Liver (tissue), 8 donors: ENCODE measurements at regions not wholly inside any gene's neighbourhood (a gene's known extent, or its start where the extent isn't known, plus 50 kb on each side); places are given as distances from the start of the nearest gene placed in this dataset.

Source experiments
- DNase-seq: peaks from one replicate; pipeline ENCODE4 v3.0.0-alpha.2; 2017; ENCODE audit warnings: low spot score
- H3K27ac ChIP-seq, 2 donors: one replicate each; pipeline ENCODE4 v1.7.0; 2013; ENCODE audit warnings: inconsistent platforms in 2 of 2, low read length in 2 of 2, control low read depth in 1 of 2, low read depth in 1 of 2, mild to moderate bottlenecking in 1 of 2
- H3K27me3 ChIP-seq, 4 donors: one replicate each; pipeline versions ENCODE4 v1.6.1 to v1.7.0; 2013; ENCODE audit warnings: low read length in 3 of 4, inconsistent platforms in 1 of 4, mild to moderate bottlenecking in 1 of 4, moderate library complexity in 1 of 4; ENCODE audit not compliant: control insufficient read depth in 4 of 4, insufficient read depth in 4 of 4
- H3K36me3 ChIP-seq, 4 donors: one replicate each; pipeline versions ENCODE4 v1.6.1 to v1.7.0; 2013; ENCODE audit warnings: low read length in 3 of 4, mild to moderate bottlenecking in 3 of 4, low read depth in 1 of 4, moderate library complexity in 1 of 4; ENCODE audit not compliant: control insufficient read depth in 4 of 4, insufficient read depth in 3 of 4
- H3K4me1 ChIP-seq, 4 donors: one replicate each; pipeline versions ENCODE4 v1.6.1 to v1.7.0; 2013; ENCODE audit warnings: low read length in 3 of 4, mild to moderate bottlenecking in 3 of 4, moderate library complexity in 1 of 4; ENCODE audit not compliant: control insufficient read depth in 4 of 4, insufficient read depth in 4 of 4
- H3K4me3 ChIP-seq, 3 donors: one replicate each; pipeline versions ENCODE4 v1.6.1 to v1.7.0; 2013; ENCODE audit warnings: low read length in 3 of 3, control low read depth in 1 of 3, low read depth in 1 of 3, mild to moderate bottlenecking in 1 of 3
- H3K9ac ChIP-seq, 2 donors: one replicate each; pipeline ENCODE4 v1.7.0; 2013; ENCODE audit warnings: low read length in 2 of 2, mild to moderate bottlenecking in 2 of 2, moderate library complexity in 2 of 2, control low read depth in 1 of 2, low read depth in 1 of 2
- H3K9me3 ChIP-seq, 4 donors: one replicate each; pipeline versions ENCODE4 v1.6.1 to v1.7.0; 2013; ENCODE audit warnings: low read length in 3 of 4; ENCODE audit not compliant: control insufficient read depth in 4 of 4
- CTCF ChIP-seq: fragments of 150-350 bp; IDR thresholded peaks from 2 replicates; pipeline ENCODE4 v1.5.1; 2017; ENCODE audit warnings: improper control_type of control experiment, low read depth, low read length; ENCODE audit not compliant: missing input control
- FOXA1 ChIP-seq: IDR thresholded peaks from 2 replicates; pipeline ENCODE4 v1.6.1; 2016; ENCODE audit warnings: antibody characterized with exemption
- GABPA ChIP-seq, 2 donors: IDR thresholded peaks in 1 of 2; conservative IDR thresholded peaks in 1 of 2; 2 replicates each; pipeline ENCODE4 v1.6.1; 2016; ENCODE audit warnings: antibody characterized with exemption in 2 of 2, mild to moderate bottlenecking in 1 of 2, moderate library complexity in 1 of 2
- HNF4A ChIP-seq, 2 donors: conservative IDR thresholded peaks; 2 replicates each; pipeline ENCODE4 v1.6.1; 2016; ENCODE audit warnings: antibody characterized with exemption in 2 of 2, mild to moderate bottlenecking in 2 of 2
- HNF4G ChIP-seq: IDR thresholded peaks from 2 replicates; pipeline ENCODE4 v1.6.1; 2016; ENCODE audit warnings: antibody characterized with exemption
- JUND ChIP-seq, 2 donors: IDR thresholded peaks; 2 replicates each; pipeline ENCODE4 v1.6.1; 2016; ENCODE audit warnings: antibody characterized with exemption in 2 of 2
- RAD21 ChIP-seq, 2 donors: IDR thresholded peaks; 2 replicates each; pipeline ENCODE4 v1.6.1; 2016; ENCODE audit warnings: antibody characterized with exemption in 2 of 2, mild to moderate bottlenecking in 2 of 2
- RXRA ChIP-seq, 2 donors: IDR thresholded peaks; 2 replicates each; pipeline ENCODE4 v1.6.1; 2017 to 2018; ENCODE audit warnings: antibody characterized with exemption in 2 of 2, mild to moderate bottlenecking in 1 of 2
- TAF1 ChIP-seq: conservative IDR thresholded peaks from 2 replicates; pipeline ENCODE4 v1.6.1; 2016; ENCODE audit warnings: antibody characterized with exemption, mild to moderate bottlenecking
- YY1 ChIP-seq: IDR thresholded peaks from 2 replicates; pipeline ENCODE4 v1.6.1; 2016; ENCODE audit warnings: antibody characterized with exemption, mild to moderate bottlenecking
- ZBTB33 ChIP-seq: IDR thresholded peaks from 2 replicates; pipeline ENCODE4 v1.6.1; 2016; ENCODE audit warnings: antibody characterized with exemption
- WGBS: extraction: QIAGEN DNeasy Blood & Tissue Kit; methylation state at CpG from one replicate; pipeline ENCODE4 v1.1.7; 2013; 5-methylcytosine and 5-hydroxymethylcytosine counted together
- TF ChIP-seq, protein P1 (sequence below): IDR thresholded peaks from 2 replicates; pipeline ENCODE4 v1.6.1; 2016; ENCODE audit warnings: antibody characterized with exemption, mild to moderate bottlenecking
- donor health status: healthy.
- donor health status: healthy.
- donor health status: healthy.
- donor health status: healthy.
- donor health status: healthy.

- TF ChIP-seq RAD21 (IDR thresholded peaks at IDR 0.05) = no peak
- TF ChIP-seq TAF1 = no peak
- TF ChIP-seq CTCF = no peak
- no peak for TF ChIP-seq RXRA (IDR thresholded peaks at IDR 0.05)
- Histone ChIP-seq H3K4me3 (no peak overlapping the region), H3K4me1 (no peaks in the 10 kb centered on the region), H3K27ac (no peak overlapping the region), H3K9ac (no peak overlapping the region), H3K9me3 (no peaks in the 10 kb centered on the region), H3K36me3 (no peaks in the 10 kb centered on the region), H3K27me3 (no peaks in the 10 kb centered on the region)
- WGBS = 80% methylated on average over 5 of the region's 5 CpGs
- DNase-seq = no peak
These were observed 133.6 kb downstream of the TFAP2B start for GRCh38 chr6:50952092-50952907.

- 84% methylated on average over 6 of the region's 6 CpGs for WGBS
- Histone ChIP-seq H3K4me1 (no peaks in the 10 kb centered on the region), H3K27me3 (no peaks in the 10 kb centered on the region), H3K36me3 (no peaks in the 10 kb centered on the region), H3K9me3 (no peaks in the 10 kb centered on the region), H3K4me3 (no peak overlapping the region), H3K9ac (no peak overlapping the region), H3K27ac (no peak overlapping the region)
- no peak for DNase-seq
- TF ChIP-seq FOXA1 = no peak
- no peak for TF ChIP-seq GABPA (IDR thresholded peaks at IDR 0.05 in 1 of 2, conservative IDR thresholded peaks at IDR 0.05 in 1 of 2)
- no peak for TF ChIP-seq YY1
- no peak for TF ChIP-seq HNF4A (conservative IDR thresholded peaks at IDR 0.05)
- TF ChIP-seq, protein P1, sequence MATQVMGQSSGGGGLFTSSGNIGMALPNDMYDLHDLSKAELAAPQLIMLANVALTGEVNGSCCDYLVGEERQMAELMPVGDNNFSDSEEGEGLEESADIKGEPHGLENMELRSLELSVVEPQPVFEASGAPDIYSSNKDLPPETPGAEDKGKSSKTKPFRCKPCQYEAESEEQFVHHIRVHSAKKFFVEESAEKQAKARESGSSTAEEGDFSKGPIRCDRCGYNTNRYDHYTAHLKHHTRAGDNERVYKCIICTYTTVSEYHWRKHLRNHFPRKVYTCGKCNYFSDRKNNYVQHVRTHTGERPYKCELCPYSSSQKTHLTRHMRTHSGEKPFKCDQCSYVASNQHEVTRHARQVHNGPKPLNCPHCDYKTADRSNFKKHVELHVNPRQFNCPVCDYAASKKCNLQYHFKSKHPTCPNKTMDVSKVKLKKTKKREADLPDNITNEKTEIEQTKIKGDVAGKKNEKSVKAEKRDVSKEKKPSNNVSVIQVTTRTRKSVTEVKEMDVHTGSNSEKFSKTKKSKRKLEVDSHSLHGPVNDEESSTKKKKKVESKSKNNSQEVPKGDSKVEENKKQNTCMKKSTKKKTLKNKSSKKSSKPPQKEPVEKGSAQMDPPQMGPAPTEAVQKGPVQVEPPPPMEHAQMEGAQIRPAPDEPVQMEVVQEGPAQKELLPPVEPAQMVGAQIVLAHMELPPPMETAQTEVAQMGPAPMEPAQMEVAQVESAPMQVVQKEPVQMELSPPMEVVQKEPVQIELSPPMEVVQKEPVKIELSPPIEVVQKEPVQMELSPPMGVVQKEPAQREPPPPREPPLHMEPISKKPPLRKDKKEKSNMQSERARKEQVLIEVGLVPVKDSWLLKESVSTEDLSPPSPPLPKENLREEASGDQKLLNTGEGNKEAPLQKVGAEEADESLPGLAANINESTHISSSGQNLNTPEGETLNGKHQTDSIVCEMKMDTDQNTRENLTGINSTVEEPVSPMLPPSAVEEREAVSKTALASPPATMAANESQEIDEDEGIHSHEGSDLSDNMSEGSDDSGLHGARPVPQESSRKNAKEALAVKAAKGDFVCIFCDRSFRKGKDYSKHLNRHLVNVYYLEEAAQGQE = no peak
- TF ChIP-seq RXRA (IDR thresholded peaks at IDR 0.05) = no peak
- no peak for TF ChIP-seq RAD21 (IDR thresholded peaks at IDR 0.05)
- TF ChIP-seq TAF1 = no peak
- no peak for TF ChIP-seq ZBTB33
- no peak for TF ChIP-seq JUND (IDR thresholded peaks at IDR 0.05)
- TF ChIP-seq HNF4G = no peak
These were observed 137.3 kb downstream of the TFAP2B start for GRCh38 chr6:50956014-50956413.
